Activated naive CD8-positive, alpha-beta T cell treated with anti-CD3 and anti-CD28 coated beads for 36 hours (primary cell): ENCODE measurements at regions not wholly inside any gene's neighbourhood (a gene's known extent, or its start where the extent isn't known, plus 50 kb on each side); places are given as distances from the start of the nearest gene placed in this dataset.

Experiments used
- DNase-seq: peaks from one replicate; pipeline ENCODE4 v3.0.0; 2021
- H3K27ac Mint-ChIP-seq: one replicate; pipeline ENCODE4 v1.8.0; 2022; ENCODE audit warnings: mild to moderate bottlenecking, moderate library complexity, mixed read lengths
- H3K27me3 Mint-ChIP-seq: one replicate; pipeline ENCODE4 v1.8.0; 2022; ENCODE audit warnings: mild to moderate bottlenecking, mixed read lengths
- H3K36me3 Mint-ChIP-seq: one replicate; pipeline ENCODE4 v1.8.0; 2021; ENCODE audit warnings: mild to moderate bottlenecking, mixed read lengths
- H3K4me1 Mint-ChIP-seq: one replicate; pipeline ENCODE4 v1.8.0; 2021; ENCODE audit warnings: mixed read lengths
- H3K4me3 Mint-ChIP-seq: one replicate; pipeline ENCODE4 v1.8.0; 2022; ENCODE audit warnings: mild to moderate bottlenecking, moderate library complexity, mixed read lengths
- H3K9me3 Mint-ChIP-seq: one replicate; pipeline ENCODE4 v1.8.0; 2022; ENCODE audit warnings: mixed read lengths

DNA sequence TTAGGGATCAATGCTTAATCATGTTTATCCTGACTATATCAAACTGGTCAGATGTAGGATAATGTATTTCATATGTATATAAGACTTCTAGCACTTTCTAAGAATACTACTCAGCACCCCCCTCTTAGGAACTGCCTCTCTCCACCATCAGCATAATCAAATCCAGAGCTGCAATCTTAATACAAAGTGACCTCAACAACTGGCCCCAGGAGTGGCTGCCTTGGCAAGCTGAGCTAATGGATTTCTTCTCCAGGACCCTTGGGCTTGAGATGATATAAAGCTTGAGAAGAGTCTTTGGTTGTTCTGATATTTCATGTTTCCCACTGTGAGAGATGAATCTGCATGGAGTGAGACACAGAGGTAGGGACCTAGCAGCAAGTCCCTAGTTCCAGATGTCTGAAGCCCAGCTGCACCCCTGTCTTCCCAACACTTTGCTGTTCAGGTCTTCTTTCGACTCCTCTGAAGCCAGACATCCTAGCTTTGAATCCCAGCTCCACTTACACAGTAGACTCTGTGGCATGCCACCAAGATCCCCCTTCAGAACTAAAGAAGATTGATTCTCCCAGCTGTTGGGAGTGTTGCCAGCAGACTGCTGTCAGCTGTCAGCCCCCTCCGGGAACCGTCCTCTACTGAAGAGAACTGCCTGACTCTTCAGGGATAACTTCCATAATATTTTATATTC is 309.3 kb upstream of the UBE2E2 start:
- Mint-ChIP-seq H3K36me3 (no peaks in the 10 kb centered on the region), H3K9me3 (no peaks in the 10 kb centered on the region), H3K27me3 (peaks cover 4% of the 10 kb centered on the region), H3K4me3 (no peak overlapping the region), H3K27ac (no peak overlapping the region), H3K4me1 (no peaks in the 10 kb centered on the region)
- DNase-seq = no peak

DNA sequence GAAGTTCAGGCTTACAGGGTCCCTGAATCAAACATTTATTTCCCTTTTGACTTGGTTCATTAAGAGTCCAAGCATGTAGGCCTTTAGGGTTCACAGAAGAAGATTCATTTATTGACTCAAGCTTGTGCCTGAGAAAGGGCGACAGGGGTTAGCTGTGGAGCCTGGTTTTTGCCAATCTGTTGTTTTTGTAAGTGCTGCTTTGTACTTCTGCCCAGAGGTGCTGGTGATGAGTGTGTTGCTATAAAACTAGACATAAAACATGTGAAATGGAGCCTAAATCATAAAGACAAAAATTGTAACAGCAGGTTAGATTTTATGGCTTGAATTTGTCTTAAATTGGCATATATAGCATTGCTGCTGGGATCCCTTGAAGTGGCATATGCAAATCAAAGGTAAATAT is 308.3 kb upstream of the UBE2E2 start:
- H3K4me1 Mint-ChIP-seq = no peaks in the 10 kb centered on the region
- H3K4me3 Mint-ChIP-seq = no peak overlapping the region
- H3K36me3 Mint-ChIP-seq = no peaks in the 10 kb centered on the region
- peaks cover 4% of the 10 kb centered on the region for H3K27me3 Mint-ChIP-seq
- H3K9me3 Mint-ChIP-seq = no peaks in the 10 kb centered on the region
- H3K27ac Mint-ChIP-seq = no peak overlapping the region
- DNase-seq = no peak

DNA sequence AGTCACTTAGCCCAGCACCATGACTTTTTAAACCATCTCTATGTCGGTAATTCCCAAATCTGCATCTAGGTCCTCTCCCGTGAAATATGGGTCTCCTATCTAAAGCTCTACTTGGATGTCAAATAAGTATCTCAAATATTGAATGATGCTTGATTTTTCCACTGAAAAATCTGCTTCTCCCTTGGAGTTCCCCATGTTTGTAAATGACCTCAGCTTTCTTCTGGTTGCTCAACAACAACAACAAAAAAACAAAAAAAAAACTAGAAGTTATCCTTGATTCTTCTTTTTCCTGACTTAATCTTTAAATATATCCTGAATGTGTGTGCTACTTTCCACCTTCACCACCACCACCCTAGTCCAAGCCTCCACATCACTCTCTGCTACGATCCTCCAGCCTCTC is 307.5 kb upstream of the UBE2E2 start:
- H3K27me3 Mint-ChIP-seq = peaks cover 4% of the 10 kb centered on the region
- no peak overlapping the region for H3K4me3 Mint-ChIP-seq
- no peaks in the 10 kb centered on the region for H3K36me3 Mint-ChIP-seq
- H3K4me1 Mint-ChIP-seq = no peaks in the 10 kb centered on the region
- H3K27ac Mint-ChIP-seq = no peak overlapping the region
- no peaks in the 10 kb centered on the region for H3K9me3 Mint-ChIP-seq
- DNase-seq = no peak

DNA sequence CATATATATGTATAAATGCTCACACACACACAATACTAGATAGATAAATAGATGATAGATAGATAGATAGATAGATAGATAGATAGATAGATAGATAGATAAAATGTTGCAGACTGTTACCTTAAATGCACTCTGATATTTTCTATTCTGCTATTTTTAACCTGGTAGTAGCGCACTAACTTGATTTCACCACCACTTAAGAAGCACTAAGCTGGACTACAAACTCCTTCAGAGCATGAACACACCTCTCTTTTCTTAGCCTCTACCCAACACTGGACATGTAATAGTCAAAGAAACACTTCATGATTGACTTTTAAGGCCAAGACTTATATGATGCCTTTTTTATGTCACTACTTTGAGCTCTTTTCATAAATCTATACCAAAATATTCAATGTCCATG is 304.6 kb upstream of the UBE2E2 start:
- H3K4me3 Mint-ChIP-seq = no peak overlapping the region
- H3K9me3 Mint-ChIP-seq = peaks cover 5% of the 10 kb centered on the region
- no peaks in the 10 kb centered on the region for H3K36me3 Mint-ChIP-seq
- H3K27ac Mint-ChIP-seq = no peak overlapping the region
- H3K4me1 Mint-ChIP-seq = no peaks in the 10 kb centered on the region
- DNase-seq = no peak
- peaks cover 4% of the 10 kb centered on the region for H3K27me3 Mint-ChIP-seq

DNA sequence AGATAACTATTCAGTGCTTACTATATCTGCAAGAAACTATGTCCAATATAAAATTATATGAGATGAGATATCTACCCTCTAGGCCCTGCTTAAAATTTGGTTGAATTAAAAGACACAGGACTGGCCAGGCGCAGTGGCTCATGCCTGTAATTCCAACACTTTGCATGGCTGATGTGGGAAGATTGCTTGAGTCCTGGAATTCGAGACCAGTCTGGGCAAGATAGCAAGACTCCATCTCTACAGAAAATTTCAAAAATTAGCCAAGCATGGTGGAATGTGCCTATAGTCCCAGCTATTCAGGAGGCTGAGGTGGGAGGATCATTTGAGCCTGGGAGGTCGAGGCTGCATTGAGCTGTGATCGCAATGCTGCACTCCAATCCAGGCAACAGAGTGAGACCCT is 303.7 kb upstream of the UBE2E2 start:
- no peaks in the 10 kb centered on the region for H3K4me1 Mint-ChIP-seq
- no peak overlapping the region for H3K27ac Mint-ChIP-seq
- H3K36me3 Mint-ChIP-seq = no peaks in the 10 kb centered on the region
- no peak for DNase-seq
- peaks cover 5% of the 10 kb centered on the region for H3K9me3 Mint-ChIP-seq
- H3K27me3 Mint-ChIP-seq = peaks cover 4% of the 10 kb centered on the region
- no peak overlapping the region for H3K4me3 Mint-ChIP-seq

DNA sequence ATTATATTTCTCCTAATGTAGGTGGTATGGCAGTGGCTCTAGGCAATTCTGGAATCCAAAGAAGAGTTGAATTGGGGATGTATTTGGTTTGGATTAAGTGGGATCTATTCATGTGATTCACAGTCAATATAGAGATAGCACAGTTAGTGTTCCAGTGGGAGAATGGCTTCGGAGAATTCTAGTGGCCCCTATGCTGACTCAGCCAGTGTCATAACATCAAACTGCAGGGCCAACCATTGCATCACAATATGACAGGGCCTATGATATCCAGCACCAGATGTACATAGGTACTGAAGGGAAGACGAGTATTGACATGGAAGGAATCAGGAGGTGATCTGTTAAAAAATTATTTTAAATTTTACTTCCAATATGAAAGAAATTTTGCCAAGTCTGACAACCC is 302.8 kb upstream of the UBE2E2 start:
- Mint-ChIP-seq H3K4me1 (no peaks in the 10 kb centered on the region), H3K9me3 (peaks cover 5% of the 10 kb centered on the region), H3K4me3 (no peak overlapping the region), H3K36me3 (no peaks in the 10 kb centered on the region), H3K27ac (no peak overlapping the region), H3K27me3 (peaks cover 4% of the 10 kb centered on the region)
- no peak for DNase-seq

DNA sequence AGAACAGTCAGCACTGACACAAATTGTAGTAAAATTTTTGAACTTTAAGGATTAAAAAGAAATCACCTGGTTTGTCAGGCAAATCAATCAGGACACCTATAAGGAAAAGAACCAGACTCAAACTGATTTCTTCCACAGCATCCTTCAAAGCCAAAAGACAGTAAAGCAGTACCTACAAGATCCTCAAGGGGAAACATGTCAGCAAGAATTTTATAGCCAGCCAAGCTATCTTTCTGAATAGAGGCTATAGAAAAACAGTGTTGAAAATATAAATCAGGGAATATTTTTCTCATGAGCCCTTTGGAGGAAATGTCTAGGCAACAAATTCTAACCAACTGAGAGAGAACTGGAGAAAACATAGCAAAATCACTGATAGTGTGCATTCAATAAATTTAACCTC is 301.4 kb upstream of the UBE2E2 start:
- Mint-ChIP-seq H3K27me3 (no peaks in the 10 kb centered on the region), H3K9me3 (peaks cover 5% of the 10 kb centered on the region), H3K4me3 (no peak overlapping the region), H3K36me3 (no peaks in the 10 kb centered on the region), H3K27ac (no peak overlapping the region), H3K4me1 (no peaks in the 10 kb centered on the region)
- no peak for DNase-seq

DNA sequence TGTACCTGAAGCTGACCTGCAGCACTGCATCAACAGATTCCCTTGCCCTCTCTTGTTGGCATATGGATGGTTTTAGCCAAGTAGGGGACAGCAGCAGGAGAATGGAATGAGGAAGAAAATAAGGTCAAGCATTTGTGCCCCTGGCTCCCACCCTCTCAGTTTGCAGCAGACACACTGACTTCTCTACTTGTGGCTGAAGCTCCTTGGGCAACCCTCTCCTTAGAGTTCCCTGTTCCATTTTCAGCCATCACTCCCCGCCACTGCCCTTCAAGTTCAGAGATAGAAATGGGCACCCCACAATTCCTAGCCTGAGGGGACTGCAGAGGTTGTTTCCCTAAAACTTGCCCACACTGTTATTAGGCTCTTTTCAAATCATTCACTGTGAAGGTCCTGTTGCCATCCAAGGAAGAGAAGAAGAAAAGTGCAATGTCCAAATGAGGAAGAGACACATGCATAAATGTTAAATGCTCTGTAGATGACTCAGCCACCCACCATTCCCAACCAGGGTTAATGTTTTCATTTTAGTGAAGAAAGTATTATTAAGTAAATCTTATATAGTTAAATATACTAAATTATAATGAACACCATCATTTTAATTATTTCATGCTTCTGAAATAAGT is 295.9 kb upstream of the UBE2E2 start:
- Mint-ChIP-seq H3K4me3 (no peak overlapping the region), H3K36me3 (no peaks in the 10 kb centered on the region), H3K27ac (no peak overlapping the region), H3K9me3 (no peaks in the 10 kb centered on the region), H3K4me1 (no peaks in the 10 kb centered on the region), H3K27me3 (no peaks in the 10 kb centered on the region)
- DNase-seq = no peak

DNA sequence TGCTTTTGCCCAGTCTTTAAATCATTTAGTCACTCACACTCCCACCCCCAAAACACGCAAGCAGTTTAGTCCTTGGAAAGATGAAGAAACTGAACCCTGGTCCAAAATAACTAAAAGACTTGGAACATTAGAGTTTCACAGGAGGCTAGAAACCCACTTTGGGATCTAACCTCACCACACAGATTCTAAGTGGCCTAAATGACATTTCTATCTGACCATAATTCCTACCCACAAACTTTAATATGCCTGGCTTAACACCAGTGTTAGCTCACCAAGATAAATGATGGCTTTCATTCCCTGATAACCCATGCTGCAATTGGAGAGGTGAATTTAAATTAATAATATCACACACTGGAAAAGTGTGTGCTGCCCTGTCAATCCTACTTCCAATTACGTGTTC is 295.3 kb upstream of the UBE2E2 start:
- Mint-ChIP-seq H3K4me1 (no peaks in the 10 kb centered on the region), H3K9me3 (no peaks in the 10 kb centered on the region), H3K4me3 (no peak overlapping the region)

DNA sequence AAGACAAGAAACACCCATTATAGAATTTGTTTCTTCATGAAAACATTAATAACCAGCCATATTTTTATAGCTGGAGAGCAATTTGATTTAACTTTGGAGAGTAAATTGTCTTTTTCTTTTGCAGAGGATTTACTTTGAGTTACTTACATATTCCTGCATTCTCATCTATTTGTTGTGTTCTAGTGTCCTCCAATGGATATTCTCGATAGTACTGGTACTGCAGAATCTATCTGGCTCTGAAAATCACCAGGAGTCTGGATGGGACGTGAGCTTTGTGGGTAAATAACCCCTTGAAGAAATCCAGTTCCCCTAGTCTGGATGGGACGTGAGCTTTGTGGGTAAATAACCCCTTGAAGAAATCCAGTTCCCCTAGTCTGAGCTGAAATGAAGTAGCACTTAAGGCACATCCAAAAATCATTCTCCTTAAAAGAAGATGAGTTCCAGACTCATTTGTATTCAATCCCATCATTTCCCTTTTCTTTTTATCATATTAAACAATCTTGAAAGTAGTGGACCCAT is 294.1 kb upstream of the UBE2E2 start:
- Mint-ChIP-seq H3K27ac (no peak overlapping the region), H3K27me3 (no peaks in the 10 kb centered on the region), H3K9me3 (no peaks in the 10 kb centered on the region), H3K4me3 (no peak overlapping the region), H3K36me3 (no peaks in the 10 kb centered on the region), H3K4me1 (no peaks in the 10 kb centered on the region)
- no peak for DNase-seq

More for the DNA sequence above, 295.3 kb upstream of the UBE2E2 start:
- no peaks in the 10 kb centered on the region for H3K27me3 Mint-ChIP-seq
- no peak overlapping the region for H3K27ac Mint-ChIP-seq
- DNase-seq = no peak
- H3K36me3 Mint-ChIP-seq = no peaks in the 10 kb centered on the region

DNA sequence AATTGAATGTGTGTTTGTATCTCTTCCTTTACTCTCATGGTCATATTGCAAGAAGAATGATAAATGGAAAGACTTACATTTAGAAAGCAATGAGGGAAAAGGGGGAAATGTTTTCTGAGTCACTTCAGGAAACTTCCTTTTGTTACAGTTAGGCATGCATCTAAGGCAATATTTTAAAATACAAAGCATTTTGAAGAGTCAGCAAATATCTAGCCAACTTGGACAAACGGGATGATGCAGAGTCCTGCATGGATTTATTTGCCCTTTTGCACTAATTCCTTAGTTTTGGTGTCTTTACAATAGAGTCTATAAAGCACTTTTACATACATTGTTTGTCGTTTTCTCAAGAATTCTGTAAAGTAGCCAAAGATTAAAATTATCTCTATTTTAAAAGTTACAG is 286.2 kb upstream of the UBE2E2 start:
- no peak for DNase-seq
- Mint-ChIP-seq H3K9me3 (no peaks in the 10 kb centered on the region), H3K27ac (no peak overlapping the region), H3K4me1 (no peaks in the 10 kb centered on the region), H3K36me3 (no peaks in the 10 kb centered on the region), H3K27me3 (no peaks in the 10 kb centered on the region), H3K4me3 (no peak overlapping the region)

DNA sequence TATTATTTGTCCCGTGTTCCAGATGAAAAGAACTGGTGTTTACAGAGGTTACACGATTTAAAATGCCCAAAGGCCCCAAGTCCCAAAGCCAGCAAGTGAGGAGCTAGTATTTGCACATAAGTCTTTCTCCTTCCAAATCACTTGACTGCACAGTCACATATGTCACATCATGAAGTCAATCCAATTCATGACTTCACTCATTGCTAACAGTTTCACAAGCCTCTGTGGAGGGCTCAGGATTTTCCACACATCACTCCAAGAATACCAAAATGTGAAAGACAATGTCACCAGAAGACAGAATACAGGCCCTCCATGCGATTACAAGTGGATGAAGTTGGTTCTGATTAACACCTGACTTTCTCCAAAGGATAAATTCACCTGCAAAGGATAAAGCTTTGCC is 283.1 kb upstream of the UBE2E2 start:
- no peak overlapping the region for H3K27ac Mint-ChIP-seq
- no peak for DNase-seq
- no peaks in the 10 kb centered on the region for H3K9me3 Mint-ChIP-seq
- H3K27me3 Mint-ChIP-seq = no peaks in the 10 kb centered on the region
- no peaks in the 10 kb centered on the region for H3K36me3 Mint-ChIP-seq
- H3K4me1 Mint-ChIP-seq = no peaks in the 10 kb centered on the region
- H3K4me3 Mint-ChIP-seq = no peak overlapping the region

DNA sequence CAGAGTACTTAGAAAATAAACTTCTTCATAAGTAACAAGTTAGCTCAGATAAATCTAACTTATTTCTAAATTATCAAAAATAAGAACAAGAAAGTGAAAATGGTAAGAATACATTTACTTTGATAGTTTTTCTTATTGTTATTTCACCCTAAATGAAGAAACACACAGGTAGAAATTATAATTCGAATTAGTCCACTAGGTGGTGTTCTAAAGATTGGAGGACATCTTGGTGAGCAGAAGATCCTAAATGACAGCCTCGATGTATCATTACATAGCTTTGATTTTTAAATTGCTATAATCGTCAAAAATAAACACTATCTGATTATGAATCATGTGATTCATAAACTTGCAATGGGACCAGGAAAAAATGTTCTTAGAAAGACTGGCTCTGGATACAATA is 280.8 kb upstream of the UBE2E2 start:
- Mint-ChIP-seq H3K27me3 (no peaks in the 10 kb centered on the region), H3K36me3 (no peaks in the 10 kb centered on the region), H3K27ac (no peak overlapping the region), H3K9me3 (no peaks in the 10 kb centered on the region), H3K4me3 (no peak overlapping the region), H3K4me1 (no peaks in the 10 kb centered on the region)
- no peak for DNase-seq

DNA sequence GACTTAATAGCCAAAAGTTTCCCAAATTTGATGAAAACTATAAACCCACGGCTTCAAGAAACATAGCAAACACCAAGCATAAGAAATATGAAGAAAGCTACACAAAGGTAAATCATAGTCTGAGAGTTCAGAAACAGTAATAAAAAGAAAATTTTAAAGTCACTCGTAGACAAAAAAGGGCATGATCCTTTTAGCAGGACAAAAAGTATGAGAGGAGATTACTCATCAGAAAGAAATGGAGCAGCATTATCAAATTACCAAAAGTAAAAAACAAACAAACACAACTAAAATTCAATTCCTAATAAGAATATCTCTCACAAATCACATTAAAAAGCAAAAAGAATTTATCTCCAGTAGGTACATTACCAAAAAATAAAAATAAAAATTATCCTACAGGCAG is 279.4 kb upstream of the UBE2E2 start:
- H3K9me3 Mint-ChIP-seq = no peaks in the 10 kb centered on the region
- no peaks in the 10 kb centered on the region for H3K27me3 Mint-ChIP-seq
- DNase-seq = no peak
- H3K4me3 Mint-ChIP-seq = no peak overlapping the region
- H3K36me3 Mint-ChIP-seq = no peaks in the 10 kb centered on the region
- no peak overlapping the region for H3K27ac Mint-ChIP-seq
- no peaks in the 10 kb centered on the region for H3K4me1 Mint-ChIP-seq

DNA sequence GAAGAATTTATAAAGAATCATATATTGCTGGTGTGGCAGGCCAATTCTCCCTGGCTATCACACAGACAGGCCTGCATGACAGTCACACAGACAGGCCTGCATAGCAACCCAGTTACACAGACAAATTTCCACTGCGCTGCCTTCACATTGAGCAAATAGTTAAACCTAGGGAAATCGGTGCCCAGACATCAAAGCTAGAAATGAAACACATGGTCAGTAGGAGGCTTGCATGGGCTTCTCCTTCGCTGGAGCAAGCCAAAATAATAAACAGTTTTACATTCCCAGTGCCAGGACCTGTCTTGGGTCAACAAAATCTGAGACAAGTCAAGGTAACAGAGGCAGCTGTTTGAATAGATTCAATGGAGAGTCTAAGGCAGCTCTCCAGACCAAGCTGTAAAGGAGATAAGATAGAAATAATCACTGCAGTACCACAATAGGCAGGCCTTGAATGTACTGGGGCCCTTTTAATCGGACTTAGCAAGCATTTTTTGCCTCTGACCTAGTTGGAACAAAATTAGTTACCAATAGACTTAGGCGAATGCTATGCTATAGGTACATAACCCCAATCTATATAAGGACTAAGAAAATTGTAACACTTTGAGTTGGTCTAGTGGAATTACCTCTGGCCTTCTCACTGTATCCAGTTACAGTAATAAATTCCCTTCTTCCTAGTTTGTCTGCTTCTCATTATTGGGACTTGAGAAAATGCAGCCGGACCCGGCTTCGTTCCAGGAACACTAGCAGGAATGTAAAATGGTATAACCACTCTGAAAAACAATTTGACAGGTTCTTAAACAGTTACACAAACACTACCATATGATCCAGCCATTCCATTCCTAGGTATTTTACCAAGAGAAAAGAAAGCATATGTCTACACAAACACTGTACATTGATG is 274.7 kb upstream of the UBE2E2 start:
- no peaks in the 10 kb centered on the region for H3K4me1 Mint-ChIP-seq
- no peaks in the 10 kb centered on the region for H3K9me3 Mint-ChIP-seq
- H3K27ac Mint-ChIP-seq = no peak overlapping the region
- H3K36me3 Mint-ChIP-seq = no peaks in the 10 kb centered on the region
- no peaks in the 10 kb centered on the region for H3K27me3 Mint-ChIP-seq
- no peak for DNase-seq
- no peak overlapping the region for H3K4me3 Mint-ChIP-seq
